B cell (primary cell): ENCODE measurements at regions not wholly inside any gene's neighbourhood (a gene's known extent, or its start where the extent isn't known, plus 50 kb on each side); places are given as distances from the start of the nearest gene placed in this dataset.

ENCODE experiments used
- ATAC-seq: fragments of 200-7000 bp; cut with Tn5 transposase; one replicate; pipeline ENCODE4 v1.10.0; 2021; ENCODE audit warnings: low read depth, mild to moderate bottlenecking, moderate number of reproducible peaks, moderate library complexity
- CTCF ChIA-PET: fragments of 350-600 bp; sonication (Branson Sonifier 250); formaldehyde crosslinking; loops from one replicate; lab custom pipeline; 2021; ENCODE audit warnings: antibody characterized with exemption, inconsistent platforms; lab: Charles Lee
- POLR2A ChIA-PET: fragments of 350-600 bp; sonication (Branson Sonifier 250); formaldehyde crosslinking; loops from one replicate; lab custom pipeline; 2021; ENCODE audit warnings: antibody characterized with exemption; lab: Charles Lee
- DNase-seq: peaks from one replicate; pipeline ENCODE4 v3.0.0; 2013
- H2AFZ ChIP-seq: 2 replicates; pipeline ENCODE4 v1.6.1; 2012; ENCODE audit warnings: mild to moderate bottlenecking, low read depth, low read length; ENCODE audit not compliant: insufficient read depth, poor library complexity, severe bottlenecking
- H3K27ac ChIP-seq, 2 donors: 1 replicate in 1 of 2; 2 replicates in 1 of 2; pipeline ENCODE4 v1.5.1; 2012 to 2013; ENCODE audit warnings: low read length in 2 of 2, mild to moderate bottlenecking in 2 of 2, moderate library complexity in 1 of 2
- H3K27me3 ChIP-seq, 4 experiments: fragments of 200-600 bp in 1 of 4; sonication (generic) in 1 of 4; replicated peaks in 1 of 4; 1 replicate in 2 of 4; 2 replicates in 2 of 4; pipeline versions ENCODE4 v1.6.1 to v1.7.0; 2013 to 2016; ENCODE audit warnings: low read length in 3 of 4, mild to moderate bottlenecking in 2 of 4, mixed read lengths in 1 of 4, moderate library complexity in 1 of 4; ENCODE audit not compliant: insufficient read depth in 4 of 4, control insufficient read depth in 3 of 4; ENCODE audit errors: control extremely low read depth in 1 of 4
- H3K36me3 ChIP-seq, 2 experiments: replicated peaks in 1 of 2; 1 replicate in 1 of 2; 2 replicates in 1 of 2; pipeline versions ENCODE4 v1.6.1 to v1.7.1; 2013; ENCODE audit warnings: low read length in 1 of 2; ENCODE audit not compliant: insufficient read depth in 2 of 2, control insufficient read depth in 1 of 2; ENCODE audit errors: control extremely low read depth in 1 of 2, extremely low read depth in 1 of 2
- H3K4me1 ChIP-seq, 2 donors: fragments of 200-600 bp in 1 of 2; sonication (generic) in 1 of 2; 1 replicate in 1 of 2; 2 replicates in 1 of 2; pipeline versions ENCODE4 v1.5.1 to v1.6.1; 2013 to 2017; ENCODE audit warnings: low read length in 2 of 2; ENCODE audit not compliant: control insufficient read depth in 2 of 2, insufficient read depth in 2 of 2
- H3K4me2 ChIP-seq: replicated peaks from 2 replicates; pipeline ENCODE3; 2012; ENCODE audit warnings: mild to moderate bottlenecking, low read depth, low read length; ENCODE audit not compliant: poor library complexity, severe bottlenecking
- H3K4me3 ChIP-seq, 5 experiments: fragments of 200-600 bp in 1 of 5; sonication (generic) in 1 of 5; 1 replicate in 3 of 5; 2 replicates in 2 of 5; pipeline versions ENCODE4 v1.5.1 to v1.7.0; 2011 to 2016; ENCODE audit warnings: low read length in 4 of 5, mild to moderate bottlenecking in 4 of 5, low read depth in 2 of 5, control low read depth in 1 of 5, moderate library complexity in 1 of 5; ENCODE audit not compliant: insufficient read depth in 1 of 5; ENCODE audit errors: control extremely low read depth in 1 of 5, extremely low read depth in 1 of 5
- H3K79me2 ChIP-seq: fragments of 200-600 bp; sonication (generic); one replicate; pipeline ENCODE4 v1.6.0; 2016; ENCODE audit warnings: low read length; ENCODE audit not compliant: control insufficient read depth, insufficient read depth
- H3K9ac ChIP-seq: fragments of 200-600 bp; sonication (generic); 2 replicates; pipeline ENCODE4 v1.6.1; 2017; ENCODE audit warnings: mild to moderate bottlenecking, low read length, moderate library complexity
- H3K9me3 ChIP-seq, 3 donors: one replicate each; pipeline versions ENCODE4 v1.6.1 to v1.7.1; 2013; ENCODE audit warnings: low read length in 2 of 3; ENCODE audit not compliant: control insufficient read depth in 2 of 3, insufficient read depth in 1 of 3; ENCODE audit errors: control extremely low read depth in 1 of 3
- H4K20me1 ChIP-seq: 2 replicates; pipeline ENCODE4 v1.6.0; 2012; ENCODE audit warnings: mild to moderate bottlenecking, low read length; ENCODE audit not compliant: insufficient read depth, control insufficient read depth, poor library complexity, severe bottlenecking
- H3K27ac Mint-ChIP-seq: one replicate; pipeline ENCODE4 v1.8.0; 2021; ENCODE audit warnings: mixed read lengths
- H3K27me3 Mint-ChIP-seq: one replicate; pipeline ENCODE4 v1.8.0; 2021; ENCODE audit warnings: mixed read lengths
- H3K4me1 Mint-ChIP-seq: one replicate; pipeline ENCODE4 v1.8.0; 2021; ENCODE audit warnings: mixed read lengths
- H3K4me3 Mint-ChIP-seq: one replicate; pipeline ENCODE4 v1.8.0; 2021; ENCODE audit warnings: mixed read lengths
- H3K9me3 Mint-ChIP-seq: one replicate; pipeline ENCODE4 v1.8.0; 2022; ENCODE audit warnings: mixed read lengths; ENCODE audit not compliant: insufficient read depth
- EZH2 ChIP-seq: IDR thresholded peaks from 2 replicates; pipeline ENCODE4 v1.6.1; 2012; ENCODE audit warnings: borderline replicate concordance, low read depth, mild to moderate bottlenecking, moderate library complexity, low read length; ENCODE audit not compliant: insufficient read depth, poor library complexity, severe bottlenecking
- WGBS: methylation state at CpG from one replicate; pipeline ENCODE4 v1.1.5; 2013; ENCODE audit warnings: missing lambda C conversion rate; ENCODE audit not compliant: insufficient coverage; 5-methylcytosine and 5-hydroxymethylcytosine counted together
- intact Hi-C: fragments of 100-400 bp; cut with micrococcal nuclease; formaldehyde crosslinking; loops from one replicate; pipeline ENCODE4 v1.10.0; 2022
- TF ChIP-seq, protein P1 (sequence below): fragments of 200-600 bp; IDR thresholded peaks from one replicate; pipeline ENCODE4 v1.8.0; 2022; ENCODE audit warnings: antibody characterized with exemption, mild to moderate bottlenecking

DNA sequence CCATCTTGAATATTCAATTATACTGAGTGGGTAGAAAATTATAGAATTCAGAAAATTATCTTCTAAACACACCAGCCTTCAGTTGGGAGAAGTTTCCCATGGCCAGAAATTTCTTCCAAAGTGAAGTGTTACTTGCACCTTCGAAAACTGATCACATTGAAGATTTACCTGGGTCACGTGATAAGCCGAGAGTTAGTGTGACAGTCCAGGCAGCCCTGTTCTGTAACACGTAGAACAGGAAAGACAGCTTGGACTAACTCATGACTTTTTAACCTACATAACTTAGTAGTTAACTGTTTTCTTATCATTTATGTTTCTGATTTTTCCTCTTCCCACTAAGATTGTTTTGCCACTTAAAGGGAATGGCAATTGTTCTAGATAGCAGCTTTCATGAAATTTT lies 118.3 kb upstream of the MTHFD1L start:
- Mint-ChIP-seq H3K27ac (no peak overlapping the region), H3K9me3 (no peaks in the 10 kb centered on the region), H3K4me1 (peaks cover 39% of the 10 kb centered on the region), H3K4me3 (no peak overlapping the region), H3K27me3 (no peaks in the 10 kb centered on the region)
- no peak overlapping the region for H3K4me3 ChIP-seq
- WGBS, result 100% methylated on average over 3 of the region's 4 CpGs
- no peak overlapping the region for H2AFZ ChIP-seq
- ChIA-PET POLR2A (interaction anchor here (0.7 kb wide), 1 partner anchor 13 kb away, joined by 3 read pairs; no protein-coding TSS in a partner anchor), CTCF (no interaction called here)
- H3K4me1 ChIP-seq, result no peaks in the 10 kb centered on the region
- H3K27ac ChIP-seq, result no peak overlapping the region
- H3K79me2 ChIP-seq, result peaks cover 99% of the 10 kb centered on the region
- no peaks in the 10 kb centered on the region for H3K9me3 ChIP-seq
- H3K36me3 ChIP-seq, result peaks cover 5 to 20% of the 10 kb centered on the region in 2 experiments
- intact Hi-C loops, result no loop called here
- TF ChIP-seq, protein P1, sequence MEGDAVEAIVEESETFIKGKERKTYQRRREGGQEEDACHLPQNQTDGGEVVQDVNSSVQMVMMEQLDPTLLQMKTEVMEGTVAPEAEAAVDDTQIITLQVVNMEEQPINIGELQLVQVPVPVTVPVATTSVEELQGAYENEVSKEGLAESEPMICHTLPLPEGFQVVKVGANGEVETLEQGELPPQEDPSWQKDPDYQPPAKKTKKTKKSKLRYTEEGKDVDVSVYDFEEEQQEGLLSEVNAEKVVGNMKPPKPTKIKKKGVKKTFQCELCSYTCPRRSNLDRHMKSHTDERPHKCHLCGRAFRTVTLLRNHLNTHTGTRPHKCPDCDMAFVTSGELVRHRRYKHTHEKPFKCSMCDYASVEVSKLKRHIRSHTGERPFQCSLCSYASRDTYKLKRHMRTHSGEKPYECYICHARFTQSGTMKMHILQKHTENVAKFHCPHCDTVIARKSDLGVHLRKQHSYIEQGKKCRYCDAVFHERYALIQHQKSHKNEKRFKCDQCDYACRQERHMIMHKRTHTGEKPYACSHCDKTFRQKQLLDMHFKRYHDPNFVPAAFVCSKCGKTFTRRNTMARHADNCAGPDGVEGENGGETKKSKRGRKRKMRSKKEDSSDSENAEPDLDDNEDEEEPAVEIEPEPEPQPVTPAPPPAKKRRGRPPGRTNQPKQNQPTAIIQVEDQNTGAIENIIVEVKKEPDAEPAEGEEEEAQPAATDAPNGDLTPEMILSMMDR, result no peak
- no peak for TF ChIP-seq EZH2
- ATAC-seq, result no peak
- H3K9ac ChIP-seq, result no peak overlapping the region
- H3K4me2 ChIP-seq, result no peak overlapping the region
- H3K27me3 ChIP-seq, result no peaks in the 10 kb centered on the region
- no peak for DNase-seq
- H4K20me1 ChIP-seq, result peaks cover 76% of the 10 kb centered on the region

DNA sequence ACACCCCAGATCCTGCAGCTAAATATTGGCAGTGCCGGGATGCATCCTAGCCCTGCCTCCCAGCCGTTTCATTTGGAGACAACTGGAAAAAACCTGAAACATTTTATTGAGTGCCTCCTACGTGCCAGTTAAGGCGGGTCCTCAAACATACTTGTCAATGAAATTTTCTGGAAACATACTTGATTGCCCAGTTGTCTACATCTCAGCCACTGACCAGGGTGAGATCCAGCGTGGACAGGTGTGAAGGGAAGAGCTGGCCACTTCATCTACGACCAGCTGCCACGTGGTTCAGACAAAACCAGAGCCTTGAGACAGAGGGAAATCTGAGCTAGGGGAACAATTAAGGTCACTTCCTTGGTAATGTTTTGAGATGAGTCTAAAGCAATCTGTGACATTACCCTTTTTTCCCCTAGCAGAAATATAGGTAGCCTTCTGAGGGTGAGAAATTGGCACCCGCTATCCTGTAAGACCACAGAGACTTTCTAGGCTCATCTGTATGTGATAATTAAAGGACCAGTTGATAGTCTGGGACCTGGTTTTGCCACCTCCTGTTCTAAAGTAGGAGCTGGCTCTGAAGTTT lies 116.3 kb upstream of the MTHFD1L start:
- TF ChIP-seq EZH2, result no peak
- TF ChIP-seq, protein P1, result no peak
- WGBS, result 85% methylated on average over 7 of the region's 8 CpGs
- Histone ChIP-seq H3K79me2 (peaks cover 99% of the 10 kb centered on the region), H2AFZ (no peak overlapping the region), H3K36me3 (peaks cover 5 to 18% of the 10 kb centered on the region in 2 experiments), H3K27me3 (no peaks in the 10 kb centered on the region), H3K4me3 (no peak overlapping the region), H3K4me1 (no peaks in the 10 kb centered on the region), H3K9ac (no peak overlapping the region), H4K20me1 (peaks cover 72% of the 10 kb centered on the region), H3K27ac (peak overlapping the region in 1 of 2 donors; percentile 34), H3K4me2 (no peak overlapping the region), H3K9me3 (no peaks in the 10 kb centered on the region)
- no peaks in the 10 kb centered on the region for H3K27me3 Mint-ChIP-seq
- ATAC-seq (no peak), DNase-seq (no peak)
- CTCF ChIA-PET, result interaction anchor here (0.7 to 1.0 kb wide), 2 partner anchors 16 to 159 kb away, joined by 4 read pairs; no protein-coding TSS in a partner anchor
- H3K4me3 Mint-ChIP-seq, result no peak overlapping the region
- H3K27ac Mint-ChIP-seq, result no peak overlapping the region
- H3K9me3 Mint-ChIP-seq, result no peaks in the 10 kb centered on the region
- intact Hi-C loops, result no loop called here
- H3K4me1 Mint-ChIP-seq, result peaks cover 33% of the 10 kb centered on the region
- POLR2A ChIA-PET, result no interaction called here
